IMR-90 (cell line): ENCODE measurements at regions not wholly inside any gene's neighbourhood (a gene's known extent, or its start where the extent isn't known, plus 50 kb on each side); places are given as distances from the start of the nearest gene placed in this dataset.

ENCODE experiments used
- ATAC-seq: fragments of 200-7000 bp; cut with Tn5 transposase; 2 replicates; pipeline ENCODE4 v1.9.1; 2020; ENCODE audit warnings: low read depth, mild to moderate bottlenecking, moderate library complexity
- BruUV-seq: library from RNA; stranded (reverse); fragments of 400-500 nt; replicated peaks from 2 replicates; lab custom pipeline; 2021; lab: Mats Ljungman, UMichigan
- CTCF ChIA-PET: fragments of 300-600 bp; formaldehyde crosslinking; extraction: SDS; loops from one replicate; lab custom pipeline; 2021; ENCODE audit warnings: antibody characterized with exemption; lab: Yijun Ruan, JAX
- POLR2A ChIA-PET: fragments of 300-600 bp; sonication (Branson Sonifier 250); formaldehyde crosslinking; loops from one replicate; lab custom pipeline; 2022; ENCODE audit warnings: antibody characterized with exemption; ENCODE audit not compliant: unreplicated experiment; lab: Charles Lee
- DNase-seq: peaks from one replicate; pipeline ENCODE4 v3.0.0; 2013
- H2AFZ ChIP-seq: replicated peaks from 2 replicates; pipeline ENCODE3; 2013; ENCODE audit warnings: low read length, mild to moderate bottlenecking; ENCODE audit not compliant: poor library complexity
- H2AK5ac ChIP-seq: 2 replicates; pipeline ENCODE4 v1.6.1; 2013; ENCODE audit warnings: low read depth, low read length, inconsistent platforms
- H2AK9ac ChIP-seq: replicated peaks from 2 replicates; pipeline ENCODE3; 2013; ENCODE audit warnings: mild to moderate bottlenecking, low read depth, low read length, moderate library complexity; ENCODE audit not compliant: poor library complexity
- H2BK120ac ChIP-seq: 2 replicates; pipeline ENCODE4 v1.6.1; 2013; ENCODE audit warnings: low read depth, low read length, inconsistent platforms
- H2BK15ac ChIP-seq: 3 replicates; pipeline ENCODE4 v1.6.1; 2013; ENCODE audit warnings: low read depth, low read length, inconsistent platforms
- H2BK20ac ChIP-seq: 2 replicates; pipeline ENCODE4 v1.6.1; 2013; ENCODE audit warnings: low read depth, mild to moderate bottlenecking, inconsistent platforms, low read length, moderate library complexity
- H2BK5ac ChIP-seq: 2 replicates; pipeline ENCODE4 v1.6.1; 2013; ENCODE audit warnings: mild to moderate bottlenecking, low read depth, low read length, inconsistent platforms; ENCODE audit not compliant: poor library complexity, severe bottlenecking
- H3K14ac ChIP-seq: replicated peaks from 2 replicates; pipeline ENCODE4 v1.6.1; 2013; ENCODE audit warnings: low read depth, low read length, inconsistent platforms
- H3K18ac ChIP-seq: 2 replicates; pipeline ENCODE4 v1.6.1; 2013; ENCODE audit warnings: low read depth, low read length, control low read depth
- H3K23ac ChIP-seq: 2 replicates; pipeline ENCODE4 v1.6.1; 2013; ENCODE audit warnings: low read depth, low read length, inconsistent platforms
- H3K27ac ChIP-seq: 2 replicates; pipeline ENCODE4 v1.5.1; 2013; ENCODE audit warnings: mild to moderate bottlenecking, control low read depth, low read length; ENCODE audit not compliant: insufficient read depth
- H3K27me3 ChIP-seq: 2 replicates; pipeline ENCODE4 v1.6.1; 2013; ENCODE audit warnings: low read length; ENCODE audit not compliant: control insufficient read depth, insufficient read depth
- H3K36me3 ChIP-seq: 2 replicates; pipeline ENCODE4 v1.6.1; 2013; ENCODE audit warnings: low read length, mixed read lengths; ENCODE audit not compliant: control insufficient read depth, insufficient read depth
- H3K4ac ChIP-seq: 2 replicates; pipeline ENCODE4 v1.6.1; 2013; ENCODE audit warnings: low read depth, low read length, inconsistent platforms
- H3K4me1 ChIP-seq: 2 replicates; pipeline ENCODE4 v1.6.1; 2013; ENCODE audit warnings: low read length, mixed read lengths; ENCODE audit not compliant: control insufficient read depth, insufficient read depth
- H3K4me2 ChIP-seq: 2 replicates; pipeline ENCODE4 v1.6.1; 2013; ENCODE audit warnings: low read depth, mild to moderate bottlenecking, control low read depth, low read length, moderate library complexity
- H3K4me3 ChIP-seq: 2 replicates; pipeline ENCODE4 v1.5.1; 2013; ENCODE audit warnings: low read depth, mild to moderate bottlenecking, control low read depth, low read length, moderate library complexity; ENCODE audit not compliant: insufficient read depth
- H3K56ac ChIP-seq: 2 replicates; pipeline ENCODE4 v1.6.1; 2013; ENCODE audit warnings: low read length, inconsistent platforms; ENCODE audit not compliant: insufficient read depth; ENCODE audit errors: extremely low read depth
- H3K79me1 ChIP-seq, 2 experiments: 2 replicates each; pipeline ENCODE4 v1.6.1; 2013; ENCODE audit warnings: low read length in 2 of 2, inconsistent platforms in 1 of 2, low read depth in 1 of 2
- H3K9ac ChIP-seq: 2 replicates; pipeline ENCODE4 v1.6.1; 2013; ENCODE audit warnings: low read depth, low read length, control low read depth
- H3K9me1 ChIP-seq: 2 replicates; pipeline ENCODE4 v1.6.1; 2013; ENCODE audit warnings: low read length, inconsistent platforms; ENCODE audit not compliant: insufficient read depth
- H3K9me3 ChIP-seq: 2 replicates; pipeline ENCODE4 v1.6.1; 2013; ENCODE audit warnings: low read length; ENCODE audit not compliant: control insufficient read depth, insufficient read depth
- H4K20me1 ChIP-seq: 2 replicates; pipeline ENCODE4 v1.6.1; 2013; ENCODE audit warnings: low read length, inconsistent platforms; ENCODE audit not compliant: insufficient read depth
- H4K5ac ChIP-seq: 2 replicates; pipeline ENCODE4 v1.6.1; 2013; ENCODE audit warnings: mild to moderate bottlenecking, low read depth, low read length, control low read depth
- H4K8ac ChIP-seq, 2 experiments: 2 replicates each; pipeline ENCODE4 v1.6.1; 2013; ENCODE audit warnings: low read depth in 2 of 2, low read length in 2 of 2, control low read depth in 1 of 2, inconsistent platforms in 1 of 2
- H4K91ac ChIP-seq: 2 replicates; pipeline ENCODE4 v1.6.1; 2013; ENCODE audit warnings: low read depth, low read length, inconsistent platforms; ENCODE audit not compliant: insufficient read depth
- BHLHE40 ChIP-seq: fragments of 150-350 bp; IDR thresholded peaks from 2 replicates; pipeline ENCODE4 v1.6.1; 2016; ENCODE audit warnings: mild to moderate bottlenecking, low read depth, low read length
- CEBPB ChIP-seq: IDR thresholded peaks from 2 replicates; pipeline ENCODE4 v1.6.1; 2012; ENCODE audit warnings: low read depth, low read length, improper control_type of control experiment
- CHD1 ChIP-seq: IDR thresholded peaks from 2 replicates; pipeline ENCODE4 v1.6.1; 2012; ENCODE audit warnings: low read depth, low read length, improper control_type of control experiment
- CTCF ChIP-seq: conservative IDR thresholded peaks from 2 replicates; pipeline ENCODE4 v1.5.1; 2012; ENCODE audit warnings: mild to moderate bottlenecking, low read depth, low read length, improper control_type of control experiment
- FOS ChIP-seq: fragments of 150-350 bp; IDR thresholded peaks from 2 replicates; pipeline ENCODE4 v1.6.1; 2016; ENCODE audit warnings: low read depth, low read length
- MAFK ChIP-seq: IDR thresholded peaks from 2 replicates; pipeline ENCODE4 v1.6.1; 2012; ENCODE audit warnings: low read depth, low read length, improper control_type of control experiment
- MAZ ChIP-seq: IDR thresholded peaks from 2 replicates; pipeline ENCODE4 v1.6.1; 2012; ENCODE audit warnings: low read depth, mild to moderate bottlenecking, low read length, improper control_type of control experiment, moderate library complexity, borderline replicate concordance
- MXI1 ChIP-seq: IDR thresholded peaks from 2 replicates; pipeline ENCODE4 v1.6.1; 2012; ENCODE audit warnings: low read depth, mild to moderate bottlenecking, low read length, moderate library complexity, borderline replicate concordance
- POLR2A ChIP-seq: IDR thresholded peaks from 2 replicates; pipeline ENCODE4 v1.6.1; 2012; ENCODE audit warnings: mild to moderate bottlenecking, low read depth, low read length
- RFX5 ChIP-seq: IDR thresholded peaks from 2 replicates; pipeline ENCODE4 v1.8.0; 2012; ENCODE audit warnings: low read depth, mild to moderate bottlenecking, low read length, moderate library complexity
- SMC3 ChIP-seq: fragments of 150-350 bp; IDR thresholded peaks from 2 replicates; pipeline ENCODE4 v1.6.1; 2016; ENCODE audit warnings: low read depth, mild to moderate bottlenecking, antibody characterized with exemption, low read length, moderate library complexity
- USF2 ChIP-seq: fragments of 150-350 bp; IDR thresholded peaks from 2 replicates; pipeline ENCODE4 v1.6.1; 2017; ENCODE audit warnings: mild to moderate bottlenecking, antibody characterized with exemption, low read length, low read depth
- WGBS, 2 experiments: methylation state at CpG; one replicate each; pipeline versions ENCODE4 v1.1.5 to v1.1.7; 2013; ENCODE audit warnings: missing lambda C conversion rate in 2 of 2; ENCODE audit not compliant: insufficient read length in 1 of 2; ENCODE audit errors: extremely low coverage in 2 of 2; 5-methylcytosine and 5-hydroxymethylcytosine counted together
- dilution Hi-C: fragments of 300-500 bp; cut with HindIII; formaldehyde crosslinking; loops from one replicate; pipeline ENCODE4 v1.14.3; 2018; ENCODE audit warnings: low sequenced_read_pairs; ENCODE audit not compliant: unreplicated experiment
- in situ Hi-C: fragments of 300-500 bp; cut with MboI; formaldehyde crosslinking; loops from 3 replicates; pipeline ENCODE4 v1.14.3; 2019; ENCODE audit warnings: low sequenced_read_pairs, inconsistent platforms, mixed read lengths
- intact Hi-C: fragments of 100-400 bp; cut with micrococcal nuclease; formaldehyde crosslinking; loops from 2 replicates; pipeline ENCODE4 v1.10.0; 2022
- TF ChIP-seq, protein P1 (sequence below): fragments of 150-350 bp; IDR thresholded peaks from 2 replicates; pipeline ENCODE4 v1.6.1; 2016; ENCODE audit warnings: low read depth, mild to moderate bottlenecking, low read length, moderate library complexity, borderline replicate concordance

GRCh38 chr5:91839233-91839632 lies 456.1 kb upstream of the ARRDC3 start:
- dilution Hi-C loops (no loop called here), intact Hi-C loops (no loop called here), in situ Hi-C loops (no loop called here)
- CTCF ChIA-PET = no interaction called here
- H3K4me2 ChIP-seq = no peak overlapping the region
- no peak overlapping the region for H3K9ac ChIP-seq
- no peak overlapping the region for H3K4me3 ChIP-seq
- H2BK120ac ChIP-seq = no peak overlapping the region
- no peaks in the 10 kb centered on the region for H3K9me1 ChIP-seq
- H3K27ac ChIP-seq = no peak overlapping the region
- H2AFZ ChIP-seq = no peak overlapping the region
- no peaks in the 10 kb centered on the region for H3K9me3 ChIP-seq
- TF ChIP-seq MAZ = no peak
- TF ChIP-seq POLR2A = no peak
- no peak for TF ChIP-seq FOS
- no peak for TF ChIP-seq RFX5
- TF ChIP-seq CTCF = no peak
- no peak for TF ChIP-seq BHLHE40
- TF ChIP-seq SMC3 = no peak
- TF ChIP-seq USF2 = no peak
- no peak for TF ChIP-seq CHD1
- no peak for TF ChIP-seq CEBPB
- no peak for TF ChIP-seq MAFK
- no peak for TF ChIP-seq MXI1
- TF ChIP-seq, protein P1, sequence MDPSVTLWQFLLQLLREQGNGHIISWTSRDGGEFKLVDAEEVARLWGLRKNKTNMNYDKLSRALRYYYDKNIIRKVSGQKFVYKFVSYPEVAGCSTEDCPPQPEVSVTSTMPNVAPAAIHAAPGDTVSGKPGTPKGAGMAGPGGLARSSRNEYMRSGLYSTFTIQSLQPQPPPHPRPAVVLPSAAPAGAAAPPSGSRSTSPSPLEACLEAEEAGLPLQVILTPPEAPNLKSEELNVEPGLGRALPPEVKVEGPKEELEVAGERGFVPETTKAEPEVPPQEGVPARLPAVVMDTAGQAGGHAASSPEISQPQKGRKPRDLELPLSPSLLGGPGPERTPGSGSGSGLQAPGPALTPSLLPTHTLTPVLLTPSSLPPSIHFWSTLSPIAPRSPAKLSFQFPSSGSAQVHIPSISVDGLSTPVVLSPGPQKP = no peak
- ATAC-seq = no peak
- WGBS, 2 experiments = no CpG with 5 or more reads among the region's 2 CpGs
- no peak overlapping the region for H2BK15ac ChIP-seq
- no peak overlapping the region for H3K23ac ChIP-seq
- H2BK20ac ChIP-seq = no peak overlapping the region
- no peak overlapping the region for H3K14ac ChIP-seq
- no peaks in the 10 kb centered on the region for H3K4me1 ChIP-seq
- H2BK5ac ChIP-seq = no peak overlapping the region
- no TSS peak for BruUV-seq
- no peak overlapping the region for H4K5ac ChIP-seq
- no peak overlapping the region for H2AK5ac ChIP-seq
- H3K56ac ChIP-seq = no peak overlapping the region
- H4K20me1 ChIP-seq = no peaks in the 10 kb centered on the region
- no peak overlapping the region for H2AK9ac ChIP-seq
- H3K36me3 ChIP-seq = no peaks in the 10 kb centered on the region
- H3K18ac ChIP-seq = no peak overlapping the region
- H3K27me3 ChIP-seq = no peaks in the 10 kb centered on the region
- POLR2A ChIA-PET = no interaction called here
- no peak overlapping the region for H3K4ac ChIP-seq
- no peak overlapping the region for H4K8ac ChIP-seq
- H4K91ac ChIP-seq = no peak overlapping the region
- H3K79me1 ChIP-seq = no peaks in the 10 kb centered on the region
- DNase-seq = no peak
